ENCODE measurements at regions not wholly inside any gene's neighbourhood (a gene's known extent, or its start where the extent isn't known, plus 50 kb on each side); places are given as distances from the start of the nearest gene placed in this dataset.

- TF ChIP-seq CTCF (IDR thresholded peaks at IDR 0.05; ENCODE audit: insufficient read depth, low read length, poor library complexity, severe bottlenecking) (no peak), EZH2phosphoT487 (conservative IDR thresholded peaks at IDR 0.05; ENCODE audit: low read length) (no peak)
Observed at GRCh38 chr3:130288670-130289069, 56.8 kb upstream of the COL6A5 start.

All from SU-DHL-6 (cell line).